ENCODE measurements at regions not wholly inside any gene's neighbourhood (a gene's known extent, or its start where the extent isn't known, plus 50 kb on each side); places are given as distances from the start of the nearest gene placed in this dataset.
A peak's percentile ranks its signal among the peaks of the same experiment; 100 is the strongest.
"Not testable (repeated sequence)": the region's sequence is repeated elsewhere in the genome, so short reads cannot be mapped to it uniquely, and the experiment has no call there.

DNA sequence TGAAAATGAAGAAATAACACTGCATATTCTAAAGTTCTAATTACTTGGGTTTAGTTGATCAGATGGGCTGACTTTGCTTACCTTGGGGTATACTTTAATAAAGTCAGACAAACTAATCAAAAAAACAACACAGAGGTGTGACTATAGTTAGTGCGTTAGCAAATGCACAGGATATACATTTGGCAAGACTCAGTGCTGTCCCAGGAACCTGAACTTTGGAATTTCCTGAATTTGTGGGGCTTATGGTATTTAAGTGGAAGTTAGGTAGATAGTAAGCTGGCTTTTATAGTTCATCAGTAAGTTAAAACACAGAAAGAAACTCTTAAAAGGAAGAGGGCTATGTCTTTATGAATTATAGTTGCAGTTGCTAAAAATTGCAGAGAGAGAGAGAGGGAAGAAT lies 302.6 kb upstream of the DDI1 start:
- DNase-seq: no peak

DNA sequence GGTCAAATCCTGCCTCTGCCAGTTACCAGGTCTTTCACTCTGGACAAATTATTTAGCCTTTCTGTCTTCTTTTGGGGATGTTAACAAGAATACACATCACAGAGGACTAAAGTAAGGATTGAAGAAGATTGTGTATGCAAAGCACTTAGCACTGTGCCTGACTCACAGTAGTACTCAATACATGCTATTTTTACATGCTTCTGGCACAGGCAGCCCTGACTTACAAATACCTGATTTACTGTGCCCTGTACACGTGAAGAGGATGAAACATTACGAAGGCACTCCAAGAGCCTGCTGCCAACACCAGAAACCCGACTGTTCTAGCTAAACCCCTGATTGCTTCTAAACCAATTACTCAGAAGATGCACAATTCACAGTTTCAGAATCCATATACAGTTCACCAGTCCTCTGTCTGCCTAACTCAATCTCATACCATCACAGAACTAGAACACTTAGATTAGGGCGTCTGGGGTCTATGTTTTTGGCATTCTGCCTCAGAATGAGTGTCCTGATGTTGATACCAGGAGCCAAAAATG lies 300.9 kb upstream of the DDI1 start:
- no peak for DNase-seq

DNA sequence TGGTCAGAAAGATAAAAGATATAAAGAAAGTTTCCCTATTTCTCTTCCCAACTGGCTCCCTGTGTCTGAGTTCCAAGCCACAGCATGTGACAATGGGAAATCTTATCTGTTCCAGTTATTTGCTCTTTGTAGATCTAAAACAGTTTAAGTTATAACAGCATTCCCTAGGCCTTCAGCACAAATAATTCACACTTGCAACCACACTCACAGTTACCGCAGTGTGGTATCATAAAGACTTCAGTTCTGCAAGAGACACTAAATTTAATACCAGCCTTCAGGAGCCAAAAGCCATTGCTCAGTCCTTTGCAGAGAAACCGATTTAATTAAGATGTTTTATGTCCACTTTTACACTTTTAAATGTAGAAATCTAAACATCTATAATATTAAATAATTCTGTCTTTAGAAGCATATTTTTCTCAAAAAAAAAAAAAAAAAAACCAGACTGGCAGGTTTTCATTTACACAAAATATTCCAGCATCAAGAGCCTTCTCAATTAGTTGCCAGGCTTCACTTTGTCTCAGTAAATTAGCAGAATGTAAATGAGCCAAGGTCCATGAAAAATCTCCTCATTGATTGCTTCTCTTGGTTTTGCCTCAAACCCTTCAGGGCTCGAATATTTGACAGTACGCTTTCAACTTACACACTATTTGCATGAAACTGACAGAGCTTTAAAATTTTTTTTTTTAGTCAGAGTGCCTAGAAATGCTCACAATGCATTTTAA lies 300.0 kb upstream of the DDI1 start:
- DNase-seq: no peak

DNA sequence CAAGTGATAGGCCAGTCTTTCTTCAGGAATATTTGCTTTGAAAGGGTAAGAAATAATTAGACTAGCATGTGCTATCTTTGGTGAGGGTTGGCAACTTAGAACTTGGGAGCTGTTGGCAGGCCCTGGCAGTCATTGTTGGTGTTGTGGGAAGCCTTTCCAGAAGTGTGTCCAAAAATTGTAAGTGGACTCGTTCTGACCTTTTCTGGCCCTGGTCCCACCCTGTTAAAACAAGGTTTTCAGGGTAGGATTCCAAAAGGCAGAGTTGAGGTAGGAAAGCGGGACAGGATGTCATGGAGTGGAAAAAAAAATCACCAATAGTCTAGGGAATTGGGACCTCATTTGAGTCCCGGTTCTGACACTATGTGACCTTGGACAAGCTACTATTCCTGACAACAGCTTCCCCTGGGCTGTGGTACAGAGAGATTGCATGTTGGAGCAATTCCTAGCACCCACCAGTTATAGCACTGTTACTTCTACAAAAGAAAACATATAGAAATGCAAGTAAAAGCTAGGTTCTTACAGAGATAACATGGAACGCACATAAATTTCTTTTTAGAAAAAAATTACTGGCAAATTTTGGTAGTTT lies 299.3 kb upstream of the DDI1 start:
- DNase-seq: no peak

DNA sequence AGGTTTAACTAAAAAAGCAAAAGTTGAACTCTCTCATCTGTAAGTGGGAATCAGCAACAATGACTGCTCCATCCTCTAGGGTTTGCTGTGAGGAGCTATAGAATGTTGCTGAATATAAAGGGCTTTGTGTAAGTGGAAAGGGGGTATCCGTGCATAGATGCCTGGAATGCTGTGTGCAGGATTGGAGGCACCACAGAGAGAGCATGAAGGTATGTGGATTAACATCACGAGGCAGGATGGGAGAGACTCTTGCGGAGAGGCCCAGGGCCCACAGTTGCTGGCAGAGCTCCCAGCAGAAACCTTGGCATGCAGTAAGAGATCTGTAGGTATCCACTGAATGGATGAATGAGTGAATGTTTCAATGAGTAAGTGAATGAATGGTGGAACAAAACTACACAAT lies 298.7 kb upstream of the DDI1 start:
- DNase-seq: no peak

DNA sequence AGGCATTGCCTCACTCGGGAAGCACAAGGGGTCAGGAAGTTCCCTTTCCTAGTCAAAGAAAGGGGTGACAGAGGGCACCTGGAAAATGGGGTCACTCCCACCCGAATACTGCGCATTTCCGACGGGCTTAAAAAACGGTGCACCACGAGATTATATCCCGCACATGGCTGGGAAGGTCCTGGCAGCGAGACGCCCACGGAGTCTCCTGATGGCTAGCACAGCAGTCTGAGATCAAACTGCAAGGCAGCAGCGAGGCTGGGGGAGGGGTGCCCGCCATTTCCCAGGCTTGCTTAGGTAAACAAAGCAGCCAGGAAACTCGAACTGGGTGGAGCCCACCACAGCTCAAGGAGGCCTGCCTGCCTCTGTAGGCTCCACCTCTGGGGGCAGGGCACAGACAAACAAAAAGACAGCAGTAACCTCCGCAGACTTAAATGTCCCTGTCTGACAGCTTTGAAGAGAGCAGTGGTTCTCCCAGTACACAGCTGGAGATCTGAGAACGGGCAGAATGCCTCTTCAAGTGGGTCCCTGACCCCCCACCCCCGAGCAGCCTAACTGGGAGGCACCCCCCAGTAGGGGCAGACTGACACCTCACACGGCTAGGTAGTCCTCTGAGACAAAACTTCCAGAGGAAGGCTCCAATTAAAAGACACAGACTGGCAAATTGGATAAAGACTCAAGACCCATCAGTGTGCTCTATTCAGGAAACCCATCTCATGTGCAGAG lies 297.2 kb upstream of the DDI1 start:
- not testable (repeated sequence) for DNase-seq

DNA sequence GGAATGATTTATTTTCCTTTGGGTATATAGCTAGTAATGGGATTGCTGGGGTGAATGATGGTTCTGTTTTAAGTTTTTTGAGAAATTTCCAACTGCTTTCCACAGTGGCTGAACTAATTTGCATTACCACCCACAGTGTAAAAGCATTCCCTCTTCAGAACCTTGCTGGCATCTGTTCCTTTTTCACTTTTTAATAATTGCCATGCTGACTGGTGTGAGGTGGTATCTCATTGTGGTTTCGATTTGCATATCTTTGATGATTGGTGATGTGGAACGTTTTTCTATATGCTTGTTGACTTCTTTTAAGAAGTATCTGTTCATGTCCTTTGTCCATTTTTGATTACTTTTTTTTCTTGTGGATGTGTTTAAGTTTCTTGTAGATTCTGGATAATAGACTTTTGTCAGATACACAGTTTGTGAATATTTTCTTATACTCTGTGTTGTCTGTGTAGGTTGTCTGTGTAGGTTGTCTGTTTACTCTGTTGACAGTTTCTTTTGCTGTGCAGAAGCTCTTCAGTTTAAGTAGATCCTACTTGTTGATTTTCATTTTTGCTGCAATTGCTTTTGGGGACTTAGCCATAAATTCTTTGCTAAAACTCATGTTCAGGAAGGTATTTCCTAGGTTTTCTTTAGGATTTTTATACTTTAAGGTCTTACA lies 291.8 kb upstream of the DDI1 start:
- no peak for DNase-seq

DNA sequence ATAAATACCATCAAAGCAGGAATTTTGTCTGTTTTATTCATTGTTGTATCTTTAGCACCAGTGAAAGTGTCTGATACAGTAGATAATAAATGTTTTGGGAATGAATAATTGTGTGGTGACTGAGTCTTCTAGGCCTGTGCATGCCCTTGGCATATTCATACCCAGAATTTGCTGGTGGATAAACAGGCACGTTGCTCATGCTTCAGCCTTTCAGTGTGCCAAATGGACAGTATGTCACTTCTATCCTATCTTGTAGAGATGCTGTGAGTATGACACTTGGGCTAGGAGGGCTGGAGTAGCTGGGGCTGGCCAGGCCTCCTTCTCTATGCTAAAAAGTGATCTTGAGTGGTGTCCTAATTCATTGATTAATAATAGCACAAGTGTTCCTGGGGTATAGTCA lies 287.3 kb upstream of the DDI1 start:
- peak; percentile 30 for DNase-seq

DNA sequence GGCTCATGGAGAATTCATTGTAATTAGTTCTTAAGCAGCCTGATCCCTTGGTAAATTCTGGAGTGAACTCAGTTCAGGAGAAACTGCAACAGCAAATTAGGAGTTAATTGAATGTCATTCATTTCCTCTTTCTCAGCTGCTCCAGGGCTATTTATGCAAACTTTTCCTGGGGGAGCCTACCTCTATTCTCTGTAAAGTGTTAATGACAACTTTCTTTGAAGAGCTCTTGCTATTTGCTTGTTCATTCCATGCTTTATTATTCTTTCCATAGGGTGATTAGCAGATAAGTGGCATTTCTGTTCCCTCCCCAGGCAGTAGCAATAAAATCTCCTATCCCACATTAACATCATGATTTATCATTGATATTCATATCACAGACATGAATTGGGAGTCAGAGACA lies 267.6 kb upstream of the DDI1 start:
- DNase-seq: no peak

DNA sequence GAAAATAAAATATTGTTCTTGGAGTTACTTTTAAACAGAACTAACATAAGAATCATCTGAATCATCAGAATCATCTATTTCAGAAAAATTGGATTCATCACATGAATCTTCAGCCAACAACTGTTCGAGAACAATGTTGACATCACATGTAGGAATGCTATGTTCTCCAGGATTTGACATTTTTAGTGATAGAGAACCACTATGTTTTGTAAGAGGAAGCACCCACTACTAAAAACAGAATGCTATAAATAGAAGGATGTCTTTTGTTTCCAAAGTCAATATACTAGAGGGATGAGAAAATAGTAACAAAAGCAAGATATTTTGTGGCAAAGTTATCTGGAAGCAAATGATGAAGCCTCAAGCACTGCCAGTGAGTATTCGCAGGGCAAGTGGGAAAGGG lies 263.4 kb upstream of the DDI1 start:
- DNase-seq: peak; percentile 90

DNA sequence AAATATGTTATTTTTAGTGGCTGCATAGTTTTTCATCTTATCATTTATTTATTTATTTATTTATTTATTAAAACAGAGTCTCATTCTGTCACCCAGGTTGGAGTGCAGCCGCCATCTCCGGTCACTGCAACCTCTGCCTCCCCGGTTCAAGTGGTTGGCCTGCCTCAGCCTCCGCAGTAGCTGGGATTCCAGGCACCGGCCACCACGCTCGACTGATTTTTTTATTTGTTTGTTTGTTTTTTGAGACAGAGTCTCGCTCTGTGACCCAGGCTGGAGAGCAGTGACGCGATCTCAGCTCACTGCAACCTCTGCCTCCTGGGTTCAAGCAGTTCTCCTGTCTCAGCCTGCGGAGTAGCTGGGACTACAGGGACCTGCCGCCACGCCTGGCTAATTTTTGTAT lies 262.9 kb upstream of the DDI1 start:
- DNase-seq: no peak

DNA sequence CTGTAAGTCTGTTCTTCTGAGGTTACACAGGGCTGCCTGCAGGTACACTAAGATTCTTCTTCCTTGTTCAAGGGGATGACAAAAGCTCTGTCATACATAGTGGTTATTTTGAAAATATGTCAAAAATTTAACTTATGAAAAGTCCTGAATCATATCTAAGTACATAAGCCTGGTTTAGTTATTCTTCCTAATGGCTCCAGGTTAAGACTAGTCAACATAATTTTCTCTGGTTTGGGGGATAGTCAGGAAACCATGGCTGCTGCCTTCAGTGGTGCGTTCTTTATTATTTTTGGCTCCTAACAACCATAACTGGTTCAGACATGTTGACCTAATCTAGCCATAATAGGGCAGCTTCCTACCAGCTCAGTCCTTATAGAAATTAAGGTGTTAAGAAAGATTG lies 257.4 kb upstream of the DDI1 start:
- no peak for DNase-seq

DNA sequence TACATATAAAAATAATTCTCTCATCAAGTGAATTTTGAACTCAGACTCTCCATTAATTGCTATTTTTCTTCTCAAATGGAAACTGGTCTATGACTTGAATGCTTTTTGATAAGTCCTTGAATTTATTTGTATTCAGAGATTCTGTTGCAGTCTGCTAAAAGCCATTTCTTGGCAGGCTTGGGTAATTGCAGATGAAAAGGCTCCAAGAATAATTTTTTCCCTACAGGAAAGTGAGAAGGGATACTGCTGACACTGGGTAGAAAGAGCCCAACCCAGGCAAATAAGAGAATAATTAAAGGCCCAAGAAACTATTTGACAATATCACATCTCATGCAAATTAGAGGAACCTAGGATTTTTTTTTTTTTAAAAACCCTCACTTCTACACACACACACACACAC lies 246.5 kb upstream of the DDI1 start:
- no peak for DNase-seq

DNA sequence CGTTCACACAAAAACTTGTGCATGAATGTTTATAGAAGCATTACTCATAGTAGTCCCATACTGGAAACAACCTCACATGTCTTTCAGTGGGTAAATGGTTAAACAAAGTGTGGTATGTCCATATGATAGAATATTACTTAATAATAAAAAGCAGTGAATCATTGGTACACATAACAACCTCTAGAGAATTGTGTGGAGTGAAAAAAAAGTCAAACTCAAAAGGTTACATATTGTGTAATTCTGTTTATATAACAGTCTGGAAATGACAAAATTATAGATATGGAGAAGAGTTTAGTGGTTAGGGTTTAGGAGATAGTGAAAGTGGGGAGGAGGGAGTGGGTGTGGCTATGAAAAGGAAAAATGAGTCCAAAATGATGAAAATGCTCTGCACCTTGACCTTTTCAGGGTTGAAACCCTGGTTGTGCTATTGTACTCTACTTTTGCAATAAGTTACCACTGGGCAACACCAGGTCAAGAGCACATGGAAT lies 243.4 kb upstream of the DDI1 start:
- DNase-seq: peak; percentile 79

DNA sequence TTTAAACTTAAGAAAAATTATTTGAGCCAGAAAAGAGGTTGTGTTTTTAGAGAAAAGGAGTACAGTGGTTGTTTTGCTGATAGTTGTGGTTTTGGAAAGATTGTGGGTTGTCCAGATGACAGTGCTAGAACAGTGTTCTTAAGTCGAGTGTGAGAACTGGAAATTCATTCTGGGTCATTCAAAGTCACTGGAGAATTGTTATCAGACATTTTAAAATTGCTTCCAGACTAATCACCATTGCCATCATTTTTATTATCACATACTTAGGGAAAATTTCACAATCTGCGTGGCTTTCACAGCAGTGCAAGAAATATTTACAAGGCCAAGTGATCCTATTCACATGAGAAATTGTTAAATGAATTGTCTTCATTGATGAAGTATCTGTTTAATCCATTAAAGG lies 242.2 kb upstream of the DDI1 start:
- DNase-seq: peak; percentile 64

DNA sequence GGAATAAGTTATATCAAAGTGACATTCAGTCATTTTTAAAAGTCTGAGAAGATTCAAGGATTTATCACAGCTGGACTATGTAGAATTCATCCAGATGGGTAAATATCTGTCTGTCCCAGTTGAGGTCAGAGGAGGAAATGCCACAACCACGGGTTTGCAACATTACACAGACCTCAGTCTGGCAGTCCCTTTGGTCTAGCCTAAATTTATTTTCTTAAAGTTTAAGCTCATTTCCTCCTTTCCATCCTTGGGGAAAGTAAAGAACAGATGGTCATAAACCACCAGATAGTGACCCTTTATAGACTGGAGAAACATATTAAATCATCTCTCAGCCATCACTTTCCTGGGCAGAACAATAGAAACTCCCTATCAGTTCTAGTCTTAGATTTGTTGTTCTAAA lies 238.4 kb upstream of the DDI1 start:
- peak; percentile 83 for DNase-seq

DNA sequence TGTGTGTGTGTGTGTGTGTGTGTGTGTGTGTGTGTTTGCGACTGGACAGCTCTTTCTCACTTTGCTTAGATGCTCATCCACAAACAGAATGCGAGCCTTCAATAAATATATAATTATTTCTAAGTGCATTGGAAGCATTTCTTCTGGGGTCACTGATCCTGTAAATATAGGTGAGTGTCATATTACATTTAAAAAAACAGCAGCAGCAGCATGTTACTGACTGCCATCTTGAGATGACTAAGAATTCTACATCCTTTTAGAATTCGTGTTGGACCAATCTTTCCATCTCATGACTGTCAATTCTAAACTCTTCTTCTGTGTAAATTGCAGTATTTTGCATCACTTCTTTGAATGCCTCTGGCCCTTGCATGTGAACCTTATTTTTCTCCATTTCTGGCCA lies 238.0 kb upstream of the DDI1 start:
- peak; percentile 22 for DNase-seq

DNA sequence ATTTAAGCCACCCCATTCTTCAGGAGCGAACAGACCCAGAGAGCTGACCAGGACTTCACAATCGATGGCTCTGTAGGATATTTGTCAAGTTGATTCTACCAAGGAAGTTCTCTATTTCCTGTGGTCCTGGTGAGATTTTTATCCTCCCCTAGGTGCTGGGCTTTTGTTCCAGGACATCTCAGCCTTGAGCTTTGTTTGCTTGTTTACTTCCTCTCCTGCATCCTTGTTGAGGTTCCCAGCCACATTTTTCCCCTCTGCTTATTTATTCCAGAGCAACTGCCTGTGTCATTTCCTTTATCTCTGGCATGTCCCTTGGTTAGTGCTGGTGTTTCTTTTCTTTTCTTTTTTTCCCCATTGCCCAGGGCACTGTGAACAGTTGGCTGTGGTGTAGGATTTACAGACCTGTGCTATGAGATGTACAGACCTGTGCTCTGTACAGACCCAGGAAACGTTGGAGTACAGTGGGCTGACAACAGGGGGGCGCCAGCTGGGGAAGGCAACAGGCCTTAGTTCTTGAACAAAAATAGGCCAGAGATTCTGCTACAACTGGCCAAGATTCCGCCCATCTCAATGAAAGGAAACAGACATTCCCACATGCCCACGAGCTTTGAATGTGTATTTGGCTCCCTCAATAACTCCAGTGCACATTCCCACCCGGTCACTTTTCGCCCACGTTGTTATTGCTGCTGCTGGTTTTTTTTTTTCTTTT lies 235.9 kb upstream of the DDI1 start:
- no peak for DNase-seq

DNA sequence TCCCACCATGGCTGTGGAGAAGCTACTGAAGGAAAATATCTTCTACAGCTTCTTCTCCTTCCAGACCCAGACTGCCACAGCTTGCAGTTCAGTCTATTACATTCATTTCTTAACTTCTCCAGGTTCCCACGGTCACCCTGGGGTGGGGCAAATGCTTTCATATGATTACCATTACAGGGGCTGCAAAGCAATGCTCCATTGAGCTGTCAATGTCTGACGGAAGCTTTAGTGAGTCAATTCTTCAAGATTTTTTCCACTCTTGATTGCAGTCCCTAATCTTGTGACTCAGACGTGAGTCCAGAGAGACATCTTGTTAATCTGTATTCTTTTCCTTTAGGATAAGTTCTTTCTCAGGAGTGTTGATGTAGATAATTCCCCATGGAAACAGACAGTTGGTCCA lies 233.4 kb upstream of the DDI1 start:
- peak; percentile 80 for DNase-seq

DNA sequence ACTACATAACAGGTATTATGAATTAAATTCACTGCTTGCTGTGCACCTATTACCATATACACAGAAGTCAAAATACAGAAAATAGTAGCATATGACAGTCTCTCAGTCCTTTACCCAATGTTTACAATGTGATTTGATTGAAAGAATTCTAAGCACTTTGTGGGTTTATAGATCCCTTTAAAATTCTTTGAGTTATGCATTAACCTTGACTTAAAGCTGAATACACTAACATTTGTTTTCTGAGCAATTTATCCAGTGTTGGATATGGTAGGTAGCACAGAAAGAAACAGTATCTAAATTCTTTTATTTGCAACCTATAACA lies 230.8 kb upstream of the DDI1 start:
- DNase-seq: no peak

DNA sequence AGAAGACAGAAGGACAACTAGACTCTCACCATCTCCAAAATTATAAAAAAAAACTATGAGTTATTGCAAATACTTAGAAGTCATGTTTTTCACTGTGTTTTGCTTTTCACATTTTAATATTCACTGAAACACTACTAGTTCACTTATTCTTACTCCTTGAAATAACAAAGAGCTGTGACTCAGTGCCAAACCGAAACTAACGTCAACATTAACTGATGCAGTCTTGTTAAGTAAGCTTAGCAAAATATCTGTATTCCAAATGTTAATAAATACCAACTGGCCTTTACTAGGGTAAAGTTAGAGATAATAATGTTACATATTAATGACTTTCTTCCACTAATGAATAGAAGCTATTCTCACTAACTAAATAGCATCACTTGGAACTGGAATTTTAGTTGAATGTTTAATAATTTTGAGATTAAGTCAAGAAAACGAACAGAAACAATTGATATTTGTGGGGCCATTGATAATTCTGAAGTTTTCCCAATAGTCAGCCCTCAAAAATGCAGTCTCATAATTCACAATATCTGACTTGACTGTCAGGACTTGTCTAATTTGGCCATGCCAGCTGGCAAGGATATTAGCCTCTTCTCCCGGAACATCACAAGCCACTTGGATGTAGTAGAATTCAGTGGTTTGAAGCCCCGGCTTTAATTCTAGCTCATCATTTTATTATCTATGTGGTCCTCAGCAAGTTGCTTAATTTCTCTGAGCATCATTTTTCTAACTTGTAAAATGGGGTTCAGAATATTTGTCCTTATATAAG lies 230.1 kb upstream of the DDI1 start:
- peak; percentile 87 for DNase-seq

DNA sequence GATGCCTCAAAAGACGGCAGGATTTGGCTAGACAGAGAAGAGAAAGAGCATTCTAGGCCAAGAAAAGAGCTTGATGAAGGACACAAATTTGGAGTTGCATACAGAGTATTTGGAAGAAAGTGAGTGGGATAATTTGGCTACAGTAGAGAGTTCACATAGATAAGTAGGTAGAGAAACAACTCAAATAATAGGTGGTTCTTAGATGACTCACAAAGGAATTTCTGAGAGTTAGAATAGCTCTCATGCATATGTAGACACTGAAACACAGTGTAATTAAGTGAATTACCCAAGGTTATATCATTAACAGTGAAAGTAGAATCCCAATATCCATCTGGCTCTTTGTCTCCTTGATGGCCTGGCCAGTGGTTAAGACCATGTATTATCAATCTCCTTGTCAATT lies 228.6 kb upstream of the DDI1 start:
- DNase-seq: no peak

All from fibroblast of skin of back (primary cell).